GM06990 (cell line): ENCODE measurements at regions not wholly inside any gene's neighbourhood (a gene's known extent, or its start where the extent isn't known, plus 50 kb on each side); places are given as distances from the start of the nearest gene placed in this dataset.

Experiments
- DNase-seq: peaks from one replicate; pipeline ENCODE4 v3.0.0-alpha.2; 2011; ENCODE audit not compliant: insufficient read length; ENCODE audit errors: extremely low read depth
- H3K27me3 ChIP-seq: replicated peaks from 2 replicates; pipeline ENCODE4 v1.6.0; 2011; ENCODE audit warnings: low read length; ENCODE audit not compliant: control insufficient read depth, insufficient read depth
- H3K36me3 ChIP-seq: 2 replicates; pipeline ENCODE4 v1.5.1; 2011; ENCODE audit warnings: low read length; ENCODE audit not compliant: control insufficient read depth, insufficient read depth
- H3K4me3 ChIP-seq: replicated peaks from 2 replicates; pipeline ENCODE4 v1.5.1; 2011; ENCODE audit warnings: low read depth, mild to moderate bottlenecking, control low read depth, low read length
- TF ChIP-seq, protein P1 (sequence below): IDR thresholded peaks from 2 replicates; pipeline ENCODE4 v1.5.1; 2011; ENCODE audit warnings: low read length, control low read depth, mild to moderate bottlenecking, inconsistent platforms; ENCODE audit not compliant: insufficient read depth, poor library complexity, severe bottlenecking

DNA sequence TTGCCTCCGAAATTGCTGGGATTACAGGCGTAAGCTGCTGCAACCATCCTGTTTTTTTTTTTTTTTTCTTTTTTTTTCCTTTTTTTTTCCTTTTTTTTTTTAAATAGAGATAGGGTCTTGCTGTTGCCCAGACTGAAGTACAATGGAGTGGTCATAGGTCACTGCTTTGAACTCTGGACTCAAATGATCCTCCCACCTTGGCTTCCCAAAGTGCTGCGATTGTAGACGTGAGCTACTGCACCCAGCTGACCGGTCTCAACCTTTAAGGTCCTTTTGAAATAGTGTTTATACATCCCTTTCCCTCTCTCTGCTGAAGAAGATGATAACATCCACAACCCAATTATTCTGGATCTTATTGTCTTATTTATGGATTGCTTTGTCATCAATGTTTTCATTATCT, 548.7 kb downstream of the GBA3 start:
- Histone ChIP-seq H3K4me3 (no peak overlapping the region), H3K36me3 (no peaks in the 10 kb centered on the region), H3K27me3 (no peaks in the 10 kb centered on the region)
- TF ChIP-seq, protein P1, sequence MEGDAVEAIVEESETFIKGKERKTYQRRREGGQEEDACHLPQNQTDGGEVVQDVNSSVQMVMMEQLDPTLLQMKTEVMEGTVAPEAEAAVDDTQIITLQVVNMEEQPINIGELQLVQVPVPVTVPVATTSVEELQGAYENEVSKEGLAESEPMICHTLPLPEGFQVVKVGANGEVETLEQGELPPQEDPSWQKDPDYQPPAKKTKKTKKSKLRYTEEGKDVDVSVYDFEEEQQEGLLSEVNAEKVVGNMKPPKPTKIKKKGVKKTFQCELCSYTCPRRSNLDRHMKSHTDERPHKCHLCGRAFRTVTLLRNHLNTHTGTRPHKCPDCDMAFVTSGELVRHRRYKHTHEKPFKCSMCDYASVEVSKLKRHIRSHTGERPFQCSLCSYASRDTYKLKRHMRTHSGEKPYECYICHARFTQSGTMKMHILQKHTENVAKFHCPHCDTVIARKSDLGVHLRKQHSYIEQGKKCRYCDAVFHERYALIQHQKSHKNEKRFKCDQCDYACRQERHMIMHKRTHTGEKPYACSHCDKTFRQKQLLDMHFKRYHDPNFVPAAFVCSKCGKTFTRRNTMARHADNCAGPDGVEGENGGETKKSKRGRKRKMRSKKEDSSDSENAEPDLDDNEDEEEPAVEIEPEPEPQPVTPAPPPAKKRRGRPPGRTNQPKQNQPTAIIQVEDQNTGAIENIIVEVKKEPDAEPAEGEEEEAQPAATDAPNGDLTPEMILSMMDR = no peak
- no peak for DNase-seq

DNA sequence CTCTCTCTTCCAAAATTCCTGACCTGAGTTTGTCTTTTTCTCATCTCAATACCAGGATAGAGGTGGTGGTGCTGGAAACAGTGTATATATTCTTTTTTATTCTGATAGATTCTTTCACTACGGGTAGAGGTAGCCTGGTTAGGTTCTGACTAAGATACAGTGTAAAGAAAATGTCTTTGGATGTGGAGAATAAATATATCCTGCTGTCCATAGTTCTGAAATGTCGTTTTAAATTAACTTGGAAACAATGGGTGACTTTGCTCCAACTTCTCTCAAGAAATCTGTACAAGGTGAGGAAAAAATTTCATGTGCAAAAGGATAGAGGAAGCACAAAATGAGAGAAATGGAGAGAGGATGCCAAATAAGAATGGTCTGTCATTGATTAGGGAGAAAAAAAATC, 546.1 kb downstream of the GBA3 start:
- DNase-seq = no peak
- TF ChIP-seq, protein P1 = no peak
- H3K4me3 ChIP-seq = no peak overlapping the region
- H3K36me3 ChIP-seq = no peaks in the 10 kb centered on the region
- no peaks in the 10 kb centered on the region for H3K27me3 ChIP-seq

DNA sequence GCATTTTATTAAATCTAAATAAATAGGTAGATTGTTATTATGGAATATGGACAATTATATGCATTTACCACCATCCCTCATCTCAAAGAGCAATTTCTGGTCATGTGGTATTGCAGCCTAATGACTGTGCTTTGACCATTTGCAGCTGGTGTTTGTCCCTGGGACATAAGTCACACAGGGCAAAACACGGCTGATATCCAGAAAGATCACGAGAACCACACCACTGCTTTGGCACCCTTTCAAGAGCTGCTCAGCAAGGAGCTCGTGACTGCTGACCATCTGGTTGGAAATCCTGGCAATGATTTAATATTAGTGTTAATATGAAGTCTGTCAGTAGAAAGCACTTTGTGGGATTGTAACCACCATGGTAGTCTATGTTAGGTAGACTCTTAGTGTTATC, 545.0 kb downstream of the GBA3 start:
- no peak overlapping the region for H3K4me3 ChIP-seq
- TF ChIP-seq, protein P1 = no peak
- DNase-seq = no peak
- H3K36me3 ChIP-seq = no peaks in the 10 kb centered on the region
- H3K27me3 ChIP-seq = no peaks in the 10 kb centered on the region

DNA sequence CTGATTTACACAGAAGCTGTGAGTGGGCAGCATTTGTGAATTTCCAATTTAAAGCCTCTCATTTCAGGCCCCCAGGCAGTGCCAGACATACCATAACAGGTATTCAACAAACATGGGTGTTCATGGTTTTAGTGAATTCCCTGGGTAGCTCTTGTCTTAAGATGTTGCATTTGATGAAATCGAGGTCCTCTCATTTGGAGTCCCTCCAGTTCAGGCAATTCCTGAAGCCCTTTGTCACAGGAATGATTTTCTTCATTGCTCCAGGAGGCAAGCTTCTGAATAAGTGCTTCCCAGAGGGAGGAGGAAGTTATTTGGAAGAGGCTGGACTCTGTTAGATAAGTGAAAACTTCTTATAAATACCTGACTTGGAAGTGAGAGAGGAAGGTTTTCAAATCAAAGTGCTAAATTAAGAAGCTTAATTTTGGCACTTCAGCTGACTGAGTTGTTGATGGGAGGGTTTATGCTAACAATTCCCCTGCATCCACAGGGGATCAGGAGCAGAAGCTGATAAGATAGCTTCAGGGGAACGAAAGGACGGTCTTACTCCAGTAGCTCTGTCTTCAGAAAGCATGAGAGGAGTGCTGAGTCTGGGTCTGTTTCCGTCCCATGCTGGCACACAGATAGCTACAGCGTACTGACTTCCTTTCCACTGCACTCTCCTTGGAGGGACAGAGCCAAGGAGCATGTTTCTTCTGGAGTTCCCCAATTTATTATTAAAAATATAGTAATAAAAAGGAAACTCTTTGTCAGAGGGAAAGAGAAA, 543.1 kb downstream of the GBA3 start:
- TF ChIP-seq, protein P1 = no peak
- H3K4me3 ChIP-seq = no peak overlapping the region
- no peaks in the 10 kb centered on the region for H3K36me3 ChIP-seq
- no peaks in the 10 kb centered on the region for H3K27me3 ChIP-seq
- no peak for DNase-seq

DNA sequence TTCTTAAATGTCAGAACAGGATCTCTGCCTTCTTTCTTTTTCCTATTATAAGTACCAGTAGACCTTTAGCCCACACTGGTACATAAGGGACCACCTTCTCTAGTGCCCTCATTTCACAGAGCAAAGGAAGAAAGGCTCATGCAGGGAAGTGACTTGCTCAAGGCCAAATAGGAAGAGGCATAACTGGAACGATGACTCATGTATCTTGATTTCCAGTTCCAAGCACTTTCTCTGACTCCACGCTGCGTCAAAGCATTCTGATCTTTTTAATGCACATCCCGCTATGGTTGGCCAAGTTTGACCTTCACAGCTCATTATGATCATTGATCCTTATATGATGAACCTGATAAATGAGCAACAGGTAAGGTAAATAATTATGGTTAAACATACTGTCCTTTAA, 542.0 kb downstream of the GBA3 start:
- TF ChIP-seq, protein P1 = no peak
- no peaks in the 10 kb centered on the region for H3K27me3 ChIP-seq
- no peaks in the 10 kb centered on the region for H3K36me3 ChIP-seq
- DNase-seq = no peak
- no peak overlapping the region for H3K4me3 ChIP-seq

DNA sequence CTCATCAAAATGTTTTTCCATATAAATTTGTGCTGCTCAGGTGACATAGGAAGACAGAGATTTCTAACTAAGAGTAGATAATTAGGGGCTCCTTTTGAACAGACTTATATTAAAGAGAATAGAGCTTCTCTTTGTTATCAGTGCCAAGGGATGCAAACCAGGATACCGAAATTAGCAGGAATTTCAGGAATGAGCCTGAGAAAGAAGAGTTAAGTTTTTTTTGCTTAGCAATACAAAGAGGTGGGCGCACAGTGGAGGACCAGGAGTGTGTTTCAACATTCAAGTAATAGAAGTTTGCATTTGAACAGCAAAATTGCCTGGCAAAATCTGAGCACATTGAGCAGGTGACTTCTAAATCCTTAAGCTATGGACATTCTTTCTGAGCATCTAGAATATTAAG, 541.3 kb downstream of the GBA3 start:
- no peaks in the 10 kb centered on the region for H3K27me3 ChIP-seq
- TF ChIP-seq, protein P1 = no peak
- no peaks in the 10 kb centered on the region for H3K36me3 ChIP-seq
- no peak overlapping the region for H3K4me3 ChIP-seq
- DNase-seq = no peak
